AG09319 (cell line): ENCODE measurements at regions not wholly inside any gene's neighbourhood (a gene's known extent, or its start where the extent isn't known, plus 50 kb on each side); places are given as distances from the start of the nearest gene placed in this dataset.

Experiments used
- DNase-seq: peaks from one replicate; pipeline ENCODE4 v3.0.0-alpha.2; 2010; ENCODE audit warnings: low read depth; ENCODE audit errors: extremely low read depth
- TF ChIP-seq, protein P1 (sequence below): IDR thresholded peaks from 2 replicates; pipeline ENCODE4 v1.5.1; 2011; ENCODE audit warnings: low read depth, mild to moderate bottlenecking, inconsistent platforms, low read length, moderate library complexity

DNA sequence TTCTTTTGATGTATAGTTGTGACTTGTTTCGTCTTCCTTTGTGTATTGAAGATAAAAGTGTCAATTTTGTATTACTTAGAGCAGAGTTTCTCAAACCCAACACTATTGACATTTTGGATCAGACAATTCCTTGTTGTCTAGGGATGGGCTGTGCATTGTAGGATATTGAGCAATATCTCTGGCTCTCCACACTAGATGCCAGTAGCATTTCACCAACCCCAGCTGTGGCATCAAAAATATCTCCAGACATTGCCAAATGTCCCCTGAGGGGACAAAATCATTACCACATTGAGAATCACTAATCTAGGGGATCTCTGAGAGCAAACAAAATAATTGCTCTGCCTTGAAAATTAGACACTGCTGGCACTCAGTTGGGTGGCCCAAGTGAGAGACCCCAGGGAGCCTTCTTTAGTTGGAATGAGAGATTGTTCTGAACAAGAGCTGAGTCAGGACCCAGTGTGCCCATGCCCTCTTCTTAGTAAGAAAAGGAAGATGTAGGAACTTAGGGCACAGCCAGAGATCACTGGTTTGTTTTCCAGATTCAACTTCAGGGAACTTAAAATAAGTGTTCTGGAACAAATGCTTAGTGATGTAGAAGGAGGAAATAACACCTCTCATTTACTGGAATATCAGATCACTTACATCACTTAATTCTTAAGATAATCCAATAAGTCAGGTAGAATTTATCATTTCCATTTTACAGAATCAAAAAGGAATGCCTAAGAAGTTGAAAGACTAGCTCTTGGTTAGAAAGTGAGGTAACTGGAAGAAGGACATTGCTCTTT lies 466.6 kb upstream of the TNP1 start:
- no peak for DNase-seq
- TF ChIP-seq, protein P1, sequence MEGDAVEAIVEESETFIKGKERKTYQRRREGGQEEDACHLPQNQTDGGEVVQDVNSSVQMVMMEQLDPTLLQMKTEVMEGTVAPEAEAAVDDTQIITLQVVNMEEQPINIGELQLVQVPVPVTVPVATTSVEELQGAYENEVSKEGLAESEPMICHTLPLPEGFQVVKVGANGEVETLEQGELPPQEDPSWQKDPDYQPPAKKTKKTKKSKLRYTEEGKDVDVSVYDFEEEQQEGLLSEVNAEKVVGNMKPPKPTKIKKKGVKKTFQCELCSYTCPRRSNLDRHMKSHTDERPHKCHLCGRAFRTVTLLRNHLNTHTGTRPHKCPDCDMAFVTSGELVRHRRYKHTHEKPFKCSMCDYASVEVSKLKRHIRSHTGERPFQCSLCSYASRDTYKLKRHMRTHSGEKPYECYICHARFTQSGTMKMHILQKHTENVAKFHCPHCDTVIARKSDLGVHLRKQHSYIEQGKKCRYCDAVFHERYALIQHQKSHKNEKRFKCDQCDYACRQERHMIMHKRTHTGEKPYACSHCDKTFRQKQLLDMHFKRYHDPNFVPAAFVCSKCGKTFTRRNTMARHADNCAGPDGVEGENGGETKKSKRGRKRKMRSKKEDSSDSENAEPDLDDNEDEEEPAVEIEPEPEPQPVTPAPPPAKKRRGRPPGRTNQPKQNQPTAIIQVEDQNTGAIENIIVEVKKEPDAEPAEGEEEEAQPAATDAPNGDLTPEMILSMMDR: no peak

GRCh38 chr2:217325816-217326215 lies 466.0 kb upstream of the TNP1 start:
- TF ChIP-seq, protein P1: no peak
- no peak for DNase-seq

- TF ChIP-seq, protein P1: no peak
- DNase-seq: no peak
Measured at GRCh38 chr2:217325251-217325650, 465.4 kb upstream of the TNP1 start.

GRCh38 chr2:217316743-217317142 lies 456.9 kb upstream of the TNP1 start:
- TF ChIP-seq, protein P1: no peak
- DNase-seq: no peak

- no peak for DNase-seq
- TF ChIP-seq, protein P1: no peak
Measured at GRCh38 chr2:217314021-217314460, 454.2 kb upstream of the TNP1 start.

GRCh38 chr2:217313386-217313785 lies 453.5 kb upstream of the TNP1 start:
- no peak for DNase-seq
- TF ChIP-seq, protein P1: no peak

DNA sequence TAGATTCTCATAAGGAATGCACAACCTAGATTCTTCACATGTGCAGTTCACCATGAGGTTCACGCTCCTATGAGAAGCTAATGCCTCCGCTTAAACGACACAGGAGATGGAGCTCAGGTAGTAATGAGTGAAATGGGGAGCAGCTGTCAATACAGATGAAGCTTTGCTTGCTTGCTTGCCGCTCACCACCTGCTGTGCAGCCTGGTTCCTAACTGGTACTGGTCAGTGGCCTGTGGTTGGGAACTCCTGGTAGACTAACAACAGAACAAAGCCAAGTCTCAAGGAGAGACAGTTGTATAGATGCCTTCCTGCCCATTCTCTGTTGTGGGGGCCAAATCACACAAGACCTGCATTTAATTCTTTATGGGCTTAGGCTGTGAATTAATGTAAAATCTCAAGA lies 449.2 kb upstream of the TNP1 start:
- TF ChIP-seq, protein P1: no peak

More for the DNA sequence above, 449.2 kb upstream of the TNP1 start:
- no peak for DNase-seq
